ENCODE measurements at regions not wholly inside any gene's neighbourhood (a gene's known extent, or its start where the extent isn't known, plus 50 kb on each side); places are given as distances from the start of the nearest gene placed in this dataset.
A peak's percentile ranks its signal among the peaks of the same experiment; 100 is the strongest.

- Histone ChIP-seq H3K9me2 (ENCODE audit: insufficient read depth) (no peaks in the 10 kb centered on the region), H3K27ac (no peak overlapping the region), H3K9me3 (ENCODE audit: low read depth) (no peaks in the 10 kb centered on the region), H2AFZ (no peak overlapping the region), H3K4me2 (ENCODE audit: unreplicated experiment) (no peak overlapping the region), H3F3A (ENCODE audit: insufficient read depth) (no peaks in the 10 kb centered on the region), H3K4me1 (ENCODE audit: insufficient read depth) (no peaks in the 10 kb centered on the region), H3K36me3 (ENCODE audit: low read depth) (no peaks in the 10 kb centered on the region), H3K79me2 (ENCODE audit: insufficient read depth) (no peaks in the 10 kb centered on the region), H3K9ac (no peak overlapping the region), H3K27me3 (replicated peaks; ENCODE audit: insufficient read depth) (no peaks in the 10 kb centered on the region), H4K20me1 (ENCODE audit: insufficient read depth) (no peaks in the 10 kb centered on the region), H3K4me3 (no peak overlapping the region)
- in situ Hi-C loops (cut with MboI): no loop called here
- 44 to 50% methylated on average over 1 of the region's 1 CpG for WGBS, 2 experiments (ENCODE audit: low coverage in 1 of 2, low lambda C conversion rate in 2 of 2, missing lambda C conversion rate in 2 of 2)
- DNase-seq: no peak
- TF ChIP-seq EZH2 (IDR thresholded peaks at IDR 0.05; ENCODE audit: insufficient read depth, poor library complexity, severe bottlenecking): no peak
- TF ChIP-seq EZH2phosphoT487 (IDR thresholded peaks at IDR 0.05; ENCODE audit: insufficient read depth, low read depth): no peak
Observed at GRCh38 chr15:31597466-31597865, 270.8 kb downstream of the KLF13 start.

GRCh38 chr15:31598620-31599019 is 272.0 kb downstream of the KLF13 start:
- WGBS, 2 experiments (ENCODE audit: low coverage in 1 of 2, low lambda C conversion rate in 2 of 2, missing lambda C conversion rate in 2 of 2): 16 to 22% methylated on average over 7 of the region's 7 CpGs
- no peaks in the 10 kb centered on the region for H3K9me2 ChIP-seq (ENCODE audit: insufficient read depth)
- DNase-seq: peak; percentile 12

DNA sequence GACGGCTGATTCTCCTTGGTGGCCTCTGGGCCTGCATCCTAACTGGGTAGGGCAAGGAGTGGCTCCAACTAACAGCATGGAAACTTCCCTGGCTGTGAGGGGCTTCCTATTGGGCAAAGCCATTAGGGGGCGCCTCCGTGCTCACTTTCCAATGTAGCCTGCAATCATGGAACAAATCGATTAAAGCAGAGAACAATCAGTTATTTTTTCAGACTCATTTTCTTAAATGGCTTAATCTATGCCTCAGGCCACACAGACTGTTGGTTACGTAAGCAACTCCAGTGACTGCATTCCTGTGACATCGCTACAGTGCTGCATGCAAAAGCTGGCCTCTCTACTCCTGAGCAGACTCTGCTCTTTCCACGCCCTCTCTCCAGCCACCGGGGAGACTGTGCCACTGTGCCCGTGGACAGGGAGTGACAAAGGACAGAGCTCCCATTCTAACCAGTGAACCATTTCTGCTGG is 278.9 kb downstream of the KLF13 start:
- H3K9ac ChIP-seq: no peak overlapping the region
- H3K27ac ChIP-seq: peak overlapping the region; percentile 58
- no peaks in the 10 kb centered on the region for H3K9me2 ChIP-seq (ENCODE audit: insufficient read depth)
- in situ Hi-C loops (cut with MboI): no loop called here
- no peaks in the 10 kb centered on the region for H3K9me3 ChIP-seq (ENCODE audit: low read depth)
- H2AFZ ChIP-seq: peak overlapping the region; percentile 40; the same call in 1 of the 2 replicates
- H4K20me1 ChIP-seq (ENCODE audit: insufficient read depth): no peaks in the 10 kb centered on the region
- H3K79me2 ChIP-seq (ENCODE audit: insufficient read depth): no peaks in the 10 kb centered on the region
- no peaks in the 10 kb centered on the region for H3K27me3 ChIP-seq (replicated peaks; ENCODE audit: insufficient read depth)
- WGBS, 2 experiments (ENCODE audit: low coverage in 1 of 2, low lambda C conversion rate in 2 of 2, missing lambda C conversion rate in 2 of 2): 53 to 59% methylated on average over 9 of the region's 9 CpGs
- H3K36me3 ChIP-seq (ENCODE audit: low read depth): no peaks in the 10 kb centered on the region
- TF ChIP-seq EZH2 (IDR thresholded peaks at IDR 0.05; ENCODE audit: insufficient read depth, poor library complexity, severe bottlenecking) (no peak), EZH2phosphoT487 (IDR thresholded peaks at IDR 0.05; ENCODE audit: insufficient read depth, low read depth) (no peak)
- peaks cover 24% of the 10 kb centered on the region for H3K4me1 ChIP-seq (ENCODE audit: insufficient read depth)
- H3K4me3 ChIP-seq: no peak overlapping the region
- peak; percentile 79 for DNase-seq
- no peak overlapping the region for H3K4me2 ChIP-seq (ENCODE audit: unreplicated experiment)
- peaks cover 22% of the 10 kb centered on the region; the same call in 1 of the 2 replicates for H3F3A ChIP-seq (ENCODE audit: insufficient read depth)

More at GRCh38 chr15:31598620-31599019, 272.0 kb downstream of the KLF13 start:
- no peaks in the 10 kb centered on the region for H3K27me3 ChIP-seq (replicated peaks; ENCODE audit: insufficient read depth)
- H3K9me3 ChIP-seq (ENCODE audit: low read depth): no peaks in the 10 kb centered on the region
- H3K4me1 ChIP-seq (ENCODE audit: insufficient read depth): no peaks in the 10 kb centered on the region
- in situ Hi-C loops (cut with MboI): no loop called here
- 0 out of 2 replicates have a peak overlapping the region, but pooled peaks have one; percentile 29 for H2AFZ ChIP-seq
- no peak for TF ChIP-seq EZH2phosphoT487 (IDR thresholded peaks at IDR 0.05; ENCODE audit: insufficient read depth, low read depth)
- no peak for TF ChIP-seq EZH2 (IDR thresholded peaks at IDR 0.05; ENCODE audit: insufficient read depth, poor library complexity, severe bottlenecking)
- no peaks in the 10 kb centered on the region for H4K20me1 ChIP-seq (ENCODE audit: insufficient read depth)
- H3K9ac ChIP-seq: no peak overlapping the region
- no peak overlapping the region for H3K4me3 ChIP-seq
- H3F3A ChIP-seq (ENCODE audit: insufficient read depth): no peaks in the 10 kb centered on the region
- no peak overlapping the region for H3K4me2 ChIP-seq (ENCODE audit: unreplicated experiment)
- H3K79me2 ChIP-seq (ENCODE audit: insufficient read depth): no peaks in the 10 kb centered on the region
- no peaks in the 10 kb centered on the region for H3K36me3 ChIP-seq (ENCODE audit: low read depth)
- H3K27ac ChIP-seq: no peak overlapping the region

GRCh38 chr15:31606194-31606669 is 279.6 kb downstream of the KLF13 start:
- Histone ChIP-seq H3F3A (ENCODE audit: insufficient read depth) (peaks cover 22% of the 10 kb centered on the region; the same call in 1 of the 2 replicates), H3K4me2 (ENCODE audit: unreplicated experiment) (peak overlapping the region; percentile 49), H3K9ac (0 out of 2 replicates have a peak overlapping the region, but pooled peaks have one; percentile 3), H3K79me2 (ENCODE audit: insufficient read depth) (no peaks in the 10 kb centered on the region), H3K27me3 (replicated peaks; ENCODE audit: insufficient read depth) (no peaks in the 10 kb centered on the region), H3K9me2 (ENCODE audit: insufficient read depth) (no peaks in the 10 kb centered on the region), H3K27ac (peak overlapping the region; percentile 58), H2AFZ (no peak overlapping the region), H3K4me1 (ENCODE audit: insufficient read depth) (peaks cover 24% of the 10 kb centered on the region), H4K20me1 (ENCODE audit: insufficient read depth) (no peaks in the 10 kb centered on the region), H3K36me3 (ENCODE audit: low read depth) (no peaks in the 10 kb centered on the region), H3K4me3 (no peak overlapping the region), H3K9me3 (ENCODE audit: low read depth) (no peaks in the 10 kb centered on the region)
- in situ Hi-C loops (cut with MboI): no loop called here
- peak; percentile 82 for DNase-seq
- WGBS, 2 experiments (ENCODE audit: low coverage in 1 of 2, low lambda C conversion rate in 2 of 2, missing lambda C conversion rate in 2 of 2): 10 to 14% methylated on average over 5 of the region's 5 CpGs
- TF ChIP-seq EZH2phosphoT487 (IDR thresholded peaks at IDR 0.05; ENCODE audit: insufficient read depth, low read depth): no peak
- no peak for TF ChIP-seq EZH2 (IDR thresholded peaks at IDR 0.05; ENCODE audit: insufficient read depth, poor library complexity, severe bottlenecking)

Measured in GM23248 (cell line).